ENCODE measurements at regions not wholly inside any gene's neighbourhood (a gene's known extent, or its start where the extent isn't known, plus 50 kb on each side); places are given as distances from the start of the nearest gene placed in this dataset.

GRCh38 chrX:95622200-95622599 lies 1062.4 kb upstream of the DIAPH2 start:
- TF ChIP-seq, protein P1, sequence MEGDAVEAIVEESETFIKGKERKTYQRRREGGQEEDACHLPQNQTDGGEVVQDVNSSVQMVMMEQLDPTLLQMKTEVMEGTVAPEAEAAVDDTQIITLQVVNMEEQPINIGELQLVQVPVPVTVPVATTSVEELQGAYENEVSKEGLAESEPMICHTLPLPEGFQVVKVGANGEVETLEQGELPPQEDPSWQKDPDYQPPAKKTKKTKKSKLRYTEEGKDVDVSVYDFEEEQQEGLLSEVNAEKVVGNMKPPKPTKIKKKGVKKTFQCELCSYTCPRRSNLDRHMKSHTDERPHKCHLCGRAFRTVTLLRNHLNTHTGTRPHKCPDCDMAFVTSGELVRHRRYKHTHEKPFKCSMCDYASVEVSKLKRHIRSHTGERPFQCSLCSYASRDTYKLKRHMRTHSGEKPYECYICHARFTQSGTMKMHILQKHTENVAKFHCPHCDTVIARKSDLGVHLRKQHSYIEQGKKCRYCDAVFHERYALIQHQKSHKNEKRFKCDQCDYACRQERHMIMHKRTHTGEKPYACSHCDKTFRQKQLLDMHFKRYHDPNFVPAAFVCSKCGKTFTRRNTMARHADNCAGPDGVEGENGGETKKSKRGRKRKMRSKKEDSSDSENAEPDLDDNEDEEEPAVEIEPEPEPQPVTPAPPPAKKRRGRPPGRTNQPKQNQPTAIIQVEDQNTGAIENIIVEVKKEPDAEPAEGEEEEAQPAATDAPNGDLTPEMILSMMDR (IDR thresholded peaks at IDR 0.05): no peak
- TF ChIP-seq POLR2A (IDR thresholded peaks at IDR 0.05): no peak
